ENCODE measurements at regions not wholly inside any gene's neighbourhood (a gene's known extent, or its start where the extent isn't known, plus 50 kb on each side); places are given as distances from the start of the nearest gene placed in this dataset.

GRCh38 chr6:165926378-165926777 lies 241.3 kb downstream of the TBXT start:
- TF ChIP-seq CTCF (IDR thresholded peaks at IDR 0.05; ENCODE audit: low read length) (no peak), EZH2 (optimal IDR thresholded peaks at IDR 0.05; ENCODE audit: low read depth, low read length) (no peak)

Measured in MM.1S (cell line).